SKM-1 treated with dmso at 0.1 percent for 144 hours (cell line): ENCODE measurements at regions not wholly inside any gene's neighbourhood (a gene's known extent, or its start where the extent isn't known, plus 50 kb on each side); places are given as distances from the start of the nearest gene placed in this dataset.
"Not testable (repeated sequence)": the region's sequence is repeated elsewhere in the genome, so short reads cannot be mapped to it uniquely, and the experiment has no call there.

Source experiments
- DNase-seq: peaks from one replicate; lab custom pipeline; 2025; ENCODE audit not compliant: unreplicated experiment; lab: John Stamatoyannopoulos, UW

DNA sequence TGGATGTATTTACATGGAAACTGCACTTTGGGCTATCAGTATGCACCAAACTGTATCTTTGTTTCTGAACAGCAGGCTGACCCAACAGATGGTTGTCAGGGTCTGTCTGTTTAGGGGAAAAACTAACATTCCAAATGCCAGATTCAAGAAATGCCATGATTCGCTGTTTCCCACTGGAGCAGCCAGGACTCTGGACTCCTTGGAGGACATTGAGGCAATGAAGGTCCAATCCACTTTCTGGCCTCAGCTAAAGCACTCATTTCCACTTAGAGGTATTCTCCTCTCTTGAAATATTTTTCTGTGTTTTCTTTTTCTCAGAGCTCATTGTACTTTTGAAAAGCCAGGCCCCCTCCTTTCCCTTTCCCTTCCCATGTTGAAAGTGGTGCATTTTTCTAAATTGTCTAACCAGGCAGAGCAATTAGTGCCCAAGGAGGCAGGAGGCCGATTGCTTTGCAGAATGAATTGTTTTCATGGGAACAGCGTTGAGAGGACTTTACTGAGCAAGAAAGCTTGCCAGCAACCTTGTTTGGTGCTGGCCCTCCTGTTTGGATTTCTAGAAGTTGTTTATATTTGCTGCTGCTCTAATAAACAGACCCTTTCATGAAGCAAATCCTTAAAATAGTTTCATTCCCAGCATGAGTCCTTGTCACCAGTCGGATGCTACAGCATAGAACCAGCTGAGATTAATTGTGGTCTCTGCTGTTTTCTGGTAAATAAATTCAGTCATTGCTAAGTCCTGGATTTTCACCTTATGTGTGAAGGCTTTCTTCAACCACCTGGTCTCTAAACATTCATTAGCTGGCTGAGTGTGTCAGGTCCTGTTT, 132.8 kb upstream of the TAF11L2 start:
- no peak for DNase-seq

DNA sequence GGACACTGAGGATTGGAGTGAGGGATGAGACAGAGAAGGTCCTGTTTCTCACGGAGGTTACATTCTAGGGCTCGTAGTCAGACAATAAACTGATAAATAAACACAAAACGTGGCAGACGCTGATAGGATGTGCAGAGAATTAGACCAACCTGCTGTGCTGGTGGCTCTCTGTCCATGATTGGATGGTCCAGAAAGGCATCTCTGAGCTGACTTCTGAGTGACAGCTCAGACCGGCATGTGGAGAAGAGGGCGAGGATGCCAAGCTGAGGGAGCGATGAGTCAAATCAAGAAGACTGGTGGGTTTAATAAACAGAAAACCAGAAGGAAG, 132.3 kb upstream of the TAF11L2 start:
- no peak for DNase-seq

GRCh38 chr5:17367256-17367840, 130.7 kb upstream of the TAF11L2 start:
- DNase-seq, result no peak

DNA sequence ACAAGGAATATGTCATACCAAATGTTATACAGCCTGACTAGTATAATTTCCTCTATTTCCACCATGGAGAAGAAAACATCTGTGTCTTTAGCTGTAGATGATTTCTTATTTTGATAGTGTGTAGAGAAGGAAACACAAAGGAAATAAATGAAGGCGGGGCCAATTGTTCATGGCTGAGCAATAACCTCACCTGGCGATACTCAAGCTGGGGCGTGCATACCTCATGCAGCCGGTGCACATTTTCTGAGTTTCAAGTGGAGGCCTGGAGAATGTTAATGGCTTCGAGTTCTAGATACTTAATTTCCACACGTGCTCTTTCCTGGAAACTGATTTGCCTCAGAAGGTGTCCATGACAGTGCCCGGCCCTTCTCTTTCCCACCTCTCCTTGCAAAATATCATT, 127.4 kb upstream of the TAF11L2 start:
- no peak for DNase-seq

DNA sequence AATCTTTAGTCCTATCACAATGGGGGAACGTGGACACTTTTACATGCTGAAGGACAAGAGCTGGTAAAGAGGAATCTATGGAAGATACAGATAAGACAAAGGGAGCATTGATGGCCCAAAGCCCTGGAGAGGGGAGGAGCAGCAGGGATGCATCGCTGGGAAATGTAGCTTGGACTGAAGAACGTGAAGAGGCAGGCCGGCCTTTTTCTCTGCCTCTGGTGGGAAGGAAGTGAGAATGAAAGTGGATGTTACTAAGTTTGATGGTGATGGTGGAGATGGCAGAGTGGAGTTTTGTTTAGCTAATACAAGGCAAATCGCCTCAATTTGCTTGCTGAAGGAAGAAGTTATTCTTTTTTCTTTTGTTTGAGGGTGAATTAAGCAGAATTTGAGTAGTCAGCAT, 124.6 kb upstream of the TAF11L2 start:
- no peak for DNase-seq

DNA sequence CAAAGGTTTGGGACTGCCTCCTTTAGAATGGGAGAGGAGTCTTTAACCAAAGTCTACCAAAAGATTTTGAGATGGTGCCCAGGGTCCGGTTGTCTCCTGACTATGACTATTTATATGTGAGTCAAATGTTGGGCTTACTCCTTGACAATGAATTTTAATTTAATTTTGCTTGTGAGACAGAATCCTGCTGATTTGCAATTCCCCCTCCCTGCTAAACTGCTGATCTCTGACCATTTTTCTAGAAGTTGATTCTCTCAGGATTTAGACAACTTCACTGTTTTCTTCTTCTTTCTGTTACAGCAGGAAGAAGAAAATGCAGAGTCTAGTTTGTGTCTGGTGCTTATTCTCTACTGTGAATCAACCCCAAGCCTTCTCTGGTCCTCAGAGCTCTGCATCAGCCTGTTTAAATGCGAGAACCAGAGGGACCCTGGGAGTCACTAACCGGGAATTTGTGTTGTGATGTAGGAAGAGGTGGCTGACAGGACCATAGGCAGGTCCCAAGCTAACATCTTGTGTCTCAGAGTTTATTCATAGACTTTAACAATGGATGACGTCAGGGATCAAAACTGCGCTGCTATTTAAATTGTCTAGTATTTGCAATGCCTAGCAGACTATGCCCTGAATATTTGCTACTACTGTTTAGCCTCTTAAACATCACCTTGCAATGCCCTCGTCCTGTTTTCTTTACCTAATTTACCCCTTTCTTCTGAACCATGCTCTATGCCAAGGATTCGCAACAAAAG, 124.0 kb upstream of the TAF11L2 start:
- DNase-seq, result no peak

DNA sequence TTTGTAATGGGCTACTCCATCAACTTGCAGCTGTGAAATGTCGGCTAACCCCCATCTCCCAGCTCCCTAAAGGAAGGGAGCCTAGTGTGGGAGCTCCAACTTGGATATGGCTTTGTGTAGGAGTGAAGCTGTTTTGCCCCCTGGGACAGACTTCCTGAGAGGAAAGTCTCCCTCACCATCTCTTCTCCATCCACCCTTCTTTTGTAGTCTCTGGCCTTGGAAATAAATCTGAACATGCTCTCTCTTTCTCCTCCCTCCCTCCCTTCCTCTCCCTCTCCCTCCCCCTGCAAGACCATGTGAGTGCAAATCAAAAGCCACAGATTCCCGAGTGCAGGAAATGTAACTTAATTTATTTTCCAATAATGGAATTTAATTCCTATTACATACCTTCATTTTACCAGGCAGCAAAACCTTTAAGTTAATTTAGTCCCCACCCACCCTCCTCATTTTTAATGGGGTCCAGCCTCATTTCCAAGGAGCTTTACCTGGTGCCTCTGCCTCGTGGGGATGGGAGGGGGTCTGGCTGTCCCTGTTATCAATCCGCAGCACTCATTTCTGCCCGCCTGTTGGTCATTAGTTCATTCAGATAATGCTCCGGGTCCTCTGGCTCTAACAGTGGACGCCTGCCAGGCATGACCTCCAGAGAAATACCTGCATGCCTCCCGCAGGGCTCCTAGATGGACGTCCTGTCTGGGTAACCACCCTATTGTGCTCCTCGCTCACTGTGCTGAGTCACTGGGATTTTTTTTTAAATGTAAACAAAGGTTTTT, 122.9 kb upstream of the TAF11L2 start:
- DNase-seq, result no peak

DNA sequence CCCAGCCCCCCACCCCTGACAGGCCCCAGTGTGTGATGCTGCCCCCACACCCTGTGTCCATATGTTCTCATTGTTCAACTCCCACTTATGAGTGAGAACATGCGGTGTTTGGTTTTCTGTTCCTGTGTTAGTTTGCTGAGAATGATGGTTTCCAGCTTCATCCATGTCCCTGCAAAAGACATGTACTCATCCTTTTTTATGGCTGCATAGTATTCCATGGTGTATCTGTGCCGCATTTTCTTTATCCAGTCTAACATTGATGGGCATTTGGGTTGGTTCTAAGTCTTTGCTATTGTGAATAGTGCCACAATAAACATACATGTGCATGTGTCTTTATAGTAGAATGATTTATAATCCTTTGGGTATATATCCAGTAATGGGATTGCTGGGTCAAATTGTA, 122.1 kb upstream of the TAF11L2 start:
- not testable (repeated sequence) for DNase-seq

DNA sequence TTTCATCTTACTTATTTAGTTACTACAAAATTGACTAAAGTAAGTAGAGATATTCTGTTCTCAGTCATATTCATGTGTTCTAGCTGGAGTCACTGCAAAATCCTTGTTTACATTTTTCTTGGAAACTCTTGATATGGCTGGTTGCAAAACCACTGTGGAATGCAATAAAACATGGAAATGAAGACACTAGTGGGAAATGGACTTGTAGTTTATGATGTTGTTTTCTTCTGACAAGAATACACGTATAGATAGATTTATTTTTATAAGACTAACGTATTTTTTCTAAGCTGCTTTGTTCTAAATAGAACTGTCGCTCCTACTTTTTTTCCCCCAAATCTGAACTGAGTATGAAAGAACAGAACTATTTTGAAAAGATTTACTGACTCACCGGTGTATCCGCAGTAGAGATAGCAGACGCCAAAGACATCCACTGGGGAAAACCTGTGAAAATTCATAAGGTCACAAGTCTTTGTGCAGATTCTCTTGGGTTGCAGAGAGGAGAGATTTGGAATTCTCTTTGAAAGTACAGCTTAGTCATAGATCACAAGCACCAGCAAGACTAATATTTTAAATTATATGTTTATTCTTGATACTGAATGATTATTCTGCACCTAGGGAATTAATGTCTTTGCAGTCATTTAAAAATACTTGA, 119.6 kb upstream of the TAF11L2 start:
- no peak for DNase-seq

DNA sequence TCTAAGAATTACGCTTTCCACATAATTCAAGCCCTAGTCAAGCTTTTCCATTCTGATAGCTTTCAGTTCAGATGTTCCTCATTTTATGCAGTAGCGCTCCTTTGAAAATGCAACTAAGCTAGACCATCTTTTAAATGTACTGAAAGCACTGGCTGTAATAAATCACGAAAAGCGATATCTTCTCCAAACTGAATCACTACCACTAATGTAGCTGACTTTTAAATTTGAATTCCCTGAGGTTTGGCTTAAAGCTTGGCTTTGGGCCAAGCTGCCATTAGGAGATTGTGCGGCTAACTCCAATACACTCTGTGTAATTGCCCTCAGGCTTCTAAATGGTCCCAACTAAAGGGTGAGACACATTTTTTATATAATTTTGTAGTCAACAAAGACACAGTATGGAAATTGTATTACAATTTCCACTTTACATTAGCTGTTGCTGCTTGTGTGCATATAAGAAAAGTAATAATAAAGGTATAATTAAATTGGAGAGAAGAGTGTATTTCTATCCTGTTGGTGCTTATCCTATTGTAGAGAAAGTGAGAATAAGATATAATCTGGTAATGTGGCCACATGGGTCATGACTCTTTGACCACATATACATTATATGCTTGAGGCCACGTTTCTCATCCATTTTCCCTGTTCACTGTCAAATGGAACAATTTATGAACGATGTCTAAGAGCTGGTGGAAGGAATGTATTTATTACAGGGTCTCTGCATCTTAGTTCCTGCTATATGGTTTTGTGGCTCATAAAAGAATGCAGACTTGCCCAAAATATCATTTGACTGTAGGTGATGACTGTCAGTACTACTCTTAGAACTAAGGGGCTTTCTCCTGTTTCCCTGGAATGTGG, 118.7 kb upstream of the TAF11L2 start:
- no peak for DNase-seq

GRCh38 chr5:17381932-17382331, 116.1 kb upstream of the TAF11L2 start:
- DNase-seq, result peak; percentile 83

DNA sequence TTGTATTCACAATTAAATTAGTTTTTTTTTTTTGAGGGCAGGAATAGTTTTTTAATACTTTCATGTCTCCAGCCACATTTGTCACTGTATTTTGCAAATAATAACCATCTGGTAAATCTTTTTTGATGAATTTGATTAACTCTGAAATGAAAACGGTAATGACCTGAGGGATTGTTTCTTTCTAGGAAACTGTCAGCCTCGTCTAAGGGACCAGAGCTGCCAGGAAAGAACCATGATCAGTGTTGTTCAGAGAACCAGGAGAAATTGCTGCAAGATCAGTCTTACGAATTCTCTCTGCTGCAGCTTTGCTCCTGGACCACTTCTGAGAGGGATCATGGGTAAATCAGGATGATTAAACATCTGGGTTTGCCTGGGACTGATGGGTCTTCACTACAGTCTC, 114.5 kb upstream of the TAF11L2 start:
- DNase-seq, result no peak

DNA sequence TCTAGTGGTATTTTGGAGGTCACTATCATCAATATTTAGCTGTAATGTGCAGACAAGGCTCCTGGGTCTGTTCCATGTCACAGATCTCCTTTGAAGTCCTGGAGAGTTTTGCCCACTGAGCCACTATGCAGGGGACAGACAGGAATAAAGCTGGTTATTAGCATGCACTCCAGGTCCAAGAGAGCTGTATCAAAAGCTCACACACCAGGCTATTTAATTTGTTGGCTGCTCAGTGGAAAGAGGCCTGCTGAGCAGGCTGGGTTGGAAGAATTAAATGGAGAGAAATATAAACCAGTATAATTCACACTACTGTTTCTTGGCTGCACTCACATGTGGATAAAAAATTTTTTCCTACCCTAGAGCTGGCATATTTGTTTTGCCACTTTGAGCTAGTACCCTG, 113.8 kb upstream of the TAF11L2 start:
- DNase-seq, result no peak

GRCh38 chr5:17388717-17389116, 109.3 kb upstream of the TAF11L2 start:
- DNase-seq, result no peak

GRCh38 chr5:17394086-17394485, 103.9 kb upstream of the TAF11L2 start:
- no peak for DNase-seq

- DNase-seq, result no peak
Observed at GRCh38 chr5:17395106-17395880, 102.7 kb upstream of the TAF11L2 start.

DNA sequence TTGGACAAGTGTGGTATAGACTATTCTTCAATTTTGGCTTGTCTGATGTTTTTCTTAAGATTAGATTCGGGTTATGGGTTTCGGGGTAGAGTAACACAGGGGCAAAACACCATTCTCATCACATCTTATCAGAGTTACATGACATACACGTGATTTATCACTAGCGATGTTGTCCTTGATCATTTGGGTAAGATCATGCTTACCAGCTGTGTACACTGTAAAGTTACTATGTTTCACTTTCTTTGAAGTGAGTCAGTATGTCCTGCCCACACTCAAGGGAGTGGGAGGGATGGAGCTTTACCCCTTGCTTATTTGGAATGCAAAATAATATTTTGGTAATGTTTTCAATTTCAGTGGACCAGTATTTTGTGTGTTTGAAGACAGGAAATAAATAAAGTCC, 101.8 kb upstream of the TAF11L2 start:
- no peak for DNase-seq

- no peak for DNase-seq
Observed at GRCh38 chr5:17398431-17398830, 99.6 kb upstream of the TAF11L2 start.
